Endodermal cell (in vitro differentiated cells): ENCODE measurements at regions not wholly inside any gene's neighbourhood (a gene's known extent, or its start where the extent isn't known, plus 50 kb on each side); places are given as distances from the start of the nearest gene placed in this dataset.

ENCODE experiments used
- DNase-seq: peaks from one replicate; pipeline ENCODE4 v3.0.0-alpha.2; 2017
- H3K27ac ChIP-seq: 2 replicates; pipeline ENCODE4 v1.5.1; 2013; ENCODE audit warnings: mild to moderate bottlenecking, low read depth, low read length, moderate library complexity
- H3K27me3 ChIP-seq: 2 replicates; pipeline ENCODE4 v1.6.1; 2013; ENCODE audit warnings: mild to moderate bottlenecking, low read length, moderate library complexity; ENCODE audit not compliant: insufficient read depth, control insufficient read depth, poor library complexity, severe bottlenecking
- H3K36me3 ChIP-seq: 2 replicates; pipeline ENCODE4 v1.7.0; 2013; ENCODE audit warnings: mild to moderate bottlenecking, low read length, moderate library complexity; ENCODE audit not compliant: control insufficient read depth, insufficient read depth
- H3K4me1 ChIP-seq: one replicate; pipeline ENCODE4 v1.7.0; 2013; ENCODE audit warnings: low read length; ENCODE audit not compliant: control insufficient read depth, insufficient read depth
- H3K4me3 ChIP-seq: 2 replicates; pipeline ENCODE4 v1.5.1; 2013; ENCODE audit warnings: mild to moderate bottlenecking, low read length, moderate library complexity
- H3K9ac ChIP-seq: 2 replicates; pipeline ENCODE4 v1.6.1; 2013; ENCODE audit warnings: mild to moderate bottlenecking, low read length, moderate library complexity; ENCODE audit not compliant: poor library complexity, severe bottlenecking; ENCODE audit errors: extremely low read depth
- H3K9me3 ChIP-seq: 2 replicates; pipeline ENCODE4 v1.6.1; 2013; ENCODE audit warnings: mild to moderate bottlenecking, low read length, moderate library complexity; ENCODE audit not compliant: control insufficient read depth
- H3K27ac Mint-ChIP-seq: 2 replicates; pipeline ENCODE4 v1.8.0; 2020; ENCODE audit warnings: mixed read lengths
- H3K27me3 Mint-ChIP-seq: 2 replicates; pipeline ENCODE4 v1.8.0; 2021; ENCODE audit warnings: mild to moderate bottlenecking, mixed read lengths; ENCODE audit not compliant: insufficient read depth
- H3K36me3 Mint-ChIP-seq: 2 replicates; pipeline ENCODE4 v1.8.0; 2020; ENCODE audit warnings: low read depth, mixed read lengths
- H3K4me1 Mint-ChIP-seq: 2 replicates; pipeline ENCODE4 v1.8.0; 2020; ENCODE audit warnings: mixed read lengths
- H3K4me3 Mint-ChIP-seq: 2 replicates; pipeline ENCODE4 v1.8.0; 2020; ENCODE audit warnings: mild to moderate bottlenecking, moderate library complexity, mixed read lengths
- H3K9me3 Mint-ChIP-seq: 2 replicates; pipeline ENCODE4 v1.8.0; 2020; ENCODE audit warnings: mild to moderate bottlenecking, mixed read lengths
- CTCF ChIP-seq: fragments of 200-600 bp; sonication (generic); conservative IDR thresholded peaks from 2 replicates; pipeline ENCODE4 v1.5.0; 2021; ENCODE audit warnings: antibody characterized with exemption, mild to moderate bottlenecking
- WGBS, 2 experiments: methylation state at CpG; one replicate each; pipeline versions ENCODE4 v1.1.5 to v1.1.7; 2013; ENCODE audit warnings: missing lambda C conversion rate in 2 of 2, mixed read lengths in 1 of 2; ENCODE audit not compliant: insufficient coverage in 1 of 2, insufficient read length in 1 of 2; 5-methylcytosine and 5-hydroxymethylcytosine counted together

GRCh38 chr17:68662479-68662878 lies 61.3 kb upstream of the FAM20A start:
- Mint-ChIP-seq H3K36me3 (no peaks in the 10 kb centered on the region), H3K4me3 (no peak overlapping the region), H3K9me3 (peaks cover 11% of the 10 kb centered on the region), H3K4me1 (peaks cover 12% of the 10 kb centered on the region), H3K27ac (peak overlapping the region; percentile 55), H3K27me3 (no peaks in the 10 kb centered on the region)
- DNase-seq, result no peak
- Histone ChIP-seq H3K27me3 (no peaks in the 10 kb centered on the region), H3K4me3 (no peak overlapping the region), H3K4me1 (no peaks in the 10 kb centered on the region), H3K36me3 (no peaks in the 10 kb centered on the region), H3K9ac (no peak overlapping the region), H3K27ac (no peak overlapping the region), H3K9me3 (peaks cover 11% of the 10 kb centered on the region)
- no peak for TF ChIP-seq CTCF
- WGBS, 2 experiments, result 100% methylated on average over 2 of the region's 2 CpGs; no CpG with 5 or more reads in 1 of the 2 experiments

GRCh38 chr17:68662037-68662432 lies 60.9 kb upstream of the FAM20A start:
- Histone ChIP-seq H3K9ac (no peak overlapping the region), H3K36me3 (no peaks in the 10 kb centered on the region), H3K4me1 (no peaks in the 10 kb centered on the region), H3K27ac (no peak overlapping the region), H3K27me3 (no peaks in the 10 kb centered on the region), H3K4me3 (no peak overlapping the region), H3K9me3 (peaks cover 11% of the 10 kb centered on the region)
- H3K9me3 Mint-ChIP-seq, result peaks cover 11% of the 10 kb centered on the region
- no peaks in the 10 kb centered on the region for H3K36me3 Mint-ChIP-seq
- H3K27ac Mint-ChIP-seq, result peak overlapping the region; percentile 55
- no peak for DNase-seq
- H3K4me3 Mint-ChIP-seq, result no peak overlapping the region
- no peaks in the 10 kb centered on the region for H3K27me3 Mint-ChIP-seq
- no peak for TF ChIP-seq CTCF
- 60 to 68% methylated on average over 4 of the region's 4 CpGs for WGBS, 2 experiments
- peaks cover 12% of the 10 kb centered on the region for H3K4me1 Mint-ChIP-seq

GRCh38 chr17:68661265-68662036 lies 60.3 kb upstream of the FAM20A start:
- H3K27ac ChIP-seq, result no peak overlapping the region
- Mint-ChIP-seq H3K9me3 (peaks cover 11% of the 10 kb centered on the region), H3K4me3 (no peak overlapping the region), H3K4me1 (peaks cover 12% of the 10 kb centered on the region), H3K27ac (no peak overlapping the region), H3K36me3 (peaks cover 1% of the 10 kb centered on the region), H3K27me3 (no peaks in the 10 kb centered on the region)
- no peak overlapping the region for H3K9ac ChIP-seq
- peaks cover 15% of the 10 kb centered on the region for H3K9me3 ChIP-seq
- H3K36me3 ChIP-seq, result no peaks in the 10 kb centered on the region
- H3K4me1 ChIP-seq, result no peaks in the 10 kb centered on the region
- no peak overlapping the region for H3K4me3 ChIP-seq
- no peaks in the 10 kb centered on the region for H3K27me3 ChIP-seq
- WGBS, 2 experiments, result 46 to 72% methylated on average over 2 to 3 of the region's 3 CpGs
- no peak for DNase-seq
- no peak for TF ChIP-seq CTCF
